HG02798 (cell line): ENCODE measurements at regions not wholly inside any gene's neighbourhood (a gene's known extent, or its start where the extent isn't known, plus 50 kb on each side); places are given as distances from the start of the nearest gene placed in this dataset.

ENCODE experiments used
- ATAC-seq: cut with Tn5 transposase; IDR thresholded peaks from one replicate; pipeline ENCODE4 v1.9.1; 2021; ENCODE audit warnings: mild to moderate bottlenecking; ENCODE audit not compliant: unreplicated experiment, poor library complexity

GRCh38 chr16:17691899-17692176 lies 221.1 kb upstream of the XYLT1 start:
- no peak for ATAC-seq

GRCh38 chr16:17691106-17691898 lies 220.5 kb upstream of the XYLT1 start:
- ATAC-seq: no peak

GRCh38 chr16:17685447-17685846 lies 214.7 kb upstream of the XYLT1 start:
- no peak for ATAC-seq

GRCh38 chr16:17683281-17683680 lies 212.5 kb upstream of the XYLT1 start:
- ATAC-seq: no peak

GRCh38 chr16:17676171-17676570 lies 205.4 kb upstream of the XYLT1 start:
- no peak for ATAC-seq

GRCh38 chr16:17668386-17668785 lies 197.6 kb upstream of the XYLT1 start:
- ATAC-seq: no peak

- no peak for ATAC-seq
Measured at GRCh38 chr16:17666293-17666692, 195.5 kb upstream of the XYLT1 start.

- ATAC-seq: no peak
Measured at GRCh38 chr16:17658881-17659280, 188.1 kb upstream of the XYLT1 start.

- ATAC-seq: no peak
Measured at GRCh38 chr16:17657045-17657444, 186.3 kb upstream of the XYLT1 start.

DNA sequence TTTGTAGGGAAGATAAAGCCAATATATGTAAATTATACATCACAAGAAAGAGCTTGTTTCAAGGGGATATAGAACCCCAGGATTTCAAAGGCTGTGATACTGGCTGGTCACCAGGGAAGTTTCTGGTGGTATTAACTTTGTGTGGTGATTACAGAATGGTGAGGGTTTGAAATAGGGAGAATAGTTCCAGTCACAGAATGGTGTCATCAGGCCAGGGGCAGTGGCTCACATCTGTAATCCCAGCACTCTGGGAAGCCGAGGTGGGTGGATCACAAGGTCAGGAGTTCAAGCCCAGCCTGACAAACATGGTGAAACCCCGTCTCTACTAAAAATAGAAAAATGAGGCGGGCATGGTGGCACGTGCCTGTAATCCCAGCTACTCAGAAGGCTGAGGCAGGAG lies 183.8 kb upstream of the XYLT1 start:
- no peak for ATAC-seq

DNA sequence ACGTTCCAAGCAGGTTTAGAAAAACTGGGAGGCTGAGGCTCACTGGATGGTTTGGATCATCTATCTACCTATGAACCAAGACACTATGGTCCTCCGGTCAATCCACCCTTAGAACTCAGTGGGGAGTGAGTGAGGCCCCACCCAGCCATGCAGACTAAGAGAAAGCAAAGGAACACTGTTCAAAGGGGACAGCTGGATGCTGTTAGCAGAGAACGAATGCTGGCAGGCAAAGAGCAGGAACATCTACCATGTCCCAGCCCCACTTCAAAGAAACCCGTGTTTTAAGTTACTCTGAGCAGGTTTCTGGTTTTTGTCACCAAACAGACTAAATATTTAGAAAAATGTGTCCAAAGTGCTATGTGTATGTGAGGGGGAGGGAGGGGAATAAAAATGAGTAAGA lies 183.4 kb upstream of the XYLT1 start:
- ATAC-seq: no peak

GRCh38 chr16:17647879-17648872 lies 177.4 kb upstream of the XYLT1 start:
- no peak for ATAC-seq

- ATAC-seq: no peak
Measured at GRCh38 chr16:17643935-17644334, 173.2 kb upstream of the XYLT1 start.

DNA sequence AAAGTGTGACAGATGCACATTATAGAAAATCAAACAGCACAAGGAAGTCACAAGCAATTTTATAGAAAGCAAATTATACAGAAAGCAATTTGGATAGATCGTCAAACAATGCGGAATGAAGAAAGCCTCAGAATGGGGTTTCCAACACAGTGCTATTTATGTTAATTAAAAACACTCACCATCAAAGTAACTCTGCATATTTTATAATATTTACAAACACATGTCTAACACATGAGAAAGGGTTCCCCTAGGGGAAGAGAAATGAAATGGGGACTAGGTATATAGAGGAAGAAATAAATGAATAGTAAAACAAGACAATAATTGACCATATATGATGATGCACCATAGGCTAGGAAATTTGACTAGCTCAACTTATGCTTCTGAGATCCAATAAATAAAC lies 171.2 kb upstream of the XYLT1 start:
- no peak for ATAC-seq

GRCh38 chr16:17638134-17638533 lies 167.4 kb upstream of the XYLT1 start:
- no peak for ATAC-seq

DNA sequence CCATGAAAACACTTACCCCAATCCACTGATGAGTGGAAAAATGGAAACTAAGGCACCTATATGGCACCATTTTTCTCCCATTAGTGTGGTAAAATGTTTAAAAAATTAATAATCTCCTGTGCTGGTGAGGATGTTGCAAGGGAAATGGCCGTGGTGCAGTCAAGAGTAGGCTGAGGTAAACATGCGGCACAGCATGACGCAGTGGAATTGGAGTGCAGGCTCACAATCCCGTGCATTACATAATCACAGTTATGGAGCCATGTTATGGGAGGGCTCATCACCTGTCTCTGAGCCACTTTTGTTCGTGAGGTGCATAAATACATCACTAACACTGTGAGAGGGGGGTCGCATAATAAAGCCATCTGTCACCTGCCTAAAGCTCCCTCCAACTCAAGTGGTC lies 164.4 kb upstream of the XYLT1 start:
- no peak for ATAC-seq

DNA sequence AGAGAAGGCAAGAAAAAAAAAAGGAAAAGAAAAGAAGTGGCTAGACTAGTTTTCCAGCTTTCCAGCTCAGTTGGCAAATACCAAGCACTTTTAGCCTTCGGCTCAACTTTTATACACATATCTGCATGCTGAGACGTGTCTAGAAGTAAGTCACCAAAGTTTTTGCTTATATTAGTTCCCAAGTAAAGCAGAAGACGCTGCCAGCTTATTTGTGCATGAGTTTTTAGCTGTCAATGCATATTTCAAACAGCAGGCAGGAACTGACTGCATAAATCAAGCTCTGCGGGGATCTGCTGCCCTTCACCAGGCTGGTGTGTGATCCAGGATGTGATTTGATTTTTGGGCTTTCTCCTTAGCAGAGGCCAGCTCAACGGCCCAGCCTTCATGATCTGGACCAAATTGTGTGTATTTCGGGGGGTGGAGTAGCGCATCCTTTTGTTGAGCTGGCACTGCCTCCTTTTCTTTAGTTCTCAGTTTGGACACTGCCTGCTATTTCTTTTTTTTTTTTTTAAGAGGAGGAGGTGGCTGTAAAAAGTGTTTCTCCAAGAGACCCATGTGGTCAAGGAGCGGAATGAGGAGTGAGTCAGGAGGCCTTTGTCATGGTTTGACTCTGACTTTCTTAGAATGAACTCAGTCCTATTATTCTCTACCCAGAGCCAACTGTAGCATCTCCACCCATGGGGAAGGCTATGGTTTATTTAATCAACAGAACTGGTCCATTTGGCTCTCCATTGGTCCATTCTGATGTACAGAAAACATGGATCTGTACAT lies 162.6 kb upstream of the XYLT1 start:
- no peak for ATAC-seq

- no peak for ATAC-seq
Measured at GRCh38 chr16:17632667-17633066, 161.9 kb upstream of the XYLT1 start.

DNA sequence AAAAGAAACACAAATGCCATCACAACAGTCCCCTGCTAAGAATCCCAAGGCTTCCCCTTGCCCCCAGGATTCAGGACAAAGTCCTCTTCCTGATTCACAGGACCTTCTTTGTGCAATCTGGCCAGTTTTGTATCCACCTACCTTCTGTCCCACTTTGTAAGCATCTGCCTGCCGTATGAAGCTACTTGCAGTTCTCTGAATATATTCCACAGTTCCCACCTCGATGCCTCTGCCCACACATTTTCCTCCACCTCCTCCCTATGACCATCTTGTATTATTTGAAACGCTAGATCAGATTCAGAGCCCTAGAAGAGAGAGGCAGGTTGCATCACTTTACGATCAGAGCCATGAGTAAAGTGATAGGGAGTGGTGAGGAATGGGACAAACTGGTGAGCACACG lies 159.2 kb upstream of the XYLT1 start:
- no peak for ATAC-seq

DNA sequence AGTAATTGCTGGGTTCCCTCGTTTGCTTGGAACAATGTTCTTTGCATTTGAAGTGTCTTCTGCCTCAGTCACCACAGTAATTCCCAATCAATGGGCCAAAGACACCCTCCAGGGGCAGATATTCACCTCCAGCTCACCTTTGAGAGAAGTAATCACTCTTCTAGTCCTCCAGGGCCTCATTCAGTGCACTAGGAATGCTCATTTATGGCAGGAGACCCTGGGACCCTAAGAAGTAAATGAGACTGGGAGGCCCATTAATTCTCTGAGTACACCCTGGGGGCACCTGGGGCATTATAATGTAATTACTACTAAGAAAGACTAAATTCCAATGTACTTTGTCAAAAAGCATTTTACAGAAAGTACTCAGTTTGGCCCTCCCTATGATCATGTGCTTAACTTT lies 158.2 kb upstream of the XYLT1 start:
- ATAC-seq: no peak

DNA sequence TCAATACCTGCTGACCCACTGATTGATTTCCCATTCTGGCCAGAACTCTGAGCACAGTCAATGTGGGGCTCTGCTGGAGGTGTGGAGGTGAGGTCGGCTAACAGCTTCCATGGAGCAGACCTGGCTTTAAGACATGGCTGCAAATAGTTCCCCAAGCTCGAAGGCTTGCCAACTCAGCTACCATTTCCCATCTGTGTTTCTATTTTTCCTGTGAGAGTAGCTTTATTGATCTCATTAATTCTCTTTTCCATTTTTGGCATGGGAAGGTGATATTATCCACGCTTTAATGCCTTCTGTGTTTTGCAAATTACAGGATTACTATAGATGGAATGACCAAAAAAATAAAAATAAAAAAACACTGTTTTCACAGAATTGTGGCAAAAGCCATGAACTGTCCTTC lies 151.6 kb upstream of the XYLT1 start:
- no peak for ATAC-seq
